Frontal cortex (tissue), 3 donors: ENCODE measurements at regions not wholly inside any gene's neighbourhood (a gene's known extent, or its start where the extent isn't known, plus 50 kb on each side); places are given as distances from the start of the nearest gene placed in this dataset.
"Not testable (repeated sequence)": the region's sequence is repeated elsewhere in the genome, so short reads cannot be mapped to it uniquely, and the experiment has no call there.

ENCODE experiments used
- DNase-seq, 2 donors: peaks; one replicate each; pipeline ENCODE4 v3.0.0; 2012; ENCODE audit warnings: low spot score in 2 of 2
- FAIRE-seq: peaks from 2 replicates; lab custom pipeline; 2012; peaks lifted over from hg19 to GRCh38; lab: Jason Lieb, UNC
- donor health status: control.
- donor health status: control.
- donor health status: control.

DNA sequence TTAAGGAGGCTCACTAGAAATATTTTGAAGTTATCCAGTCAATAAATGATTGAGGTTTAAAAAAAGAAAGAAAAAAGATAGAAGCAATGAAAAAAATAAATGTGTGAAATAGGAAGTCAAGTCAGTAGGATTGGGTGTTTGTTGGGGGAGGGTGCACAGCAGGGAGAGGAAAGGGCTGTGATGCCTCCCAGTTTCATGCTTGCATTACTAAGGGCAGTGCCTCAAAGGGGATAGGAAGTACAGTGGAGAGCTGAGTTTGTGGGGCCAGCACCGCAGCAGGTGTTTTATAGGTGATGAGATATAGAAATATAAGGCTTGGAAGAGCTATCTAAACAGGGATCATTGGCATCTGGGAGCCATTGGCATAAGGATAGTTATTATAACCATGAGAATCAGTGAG, 919.2 kb downstream of the STIM2 start:
- FAIRE-seq (no peak), DNase-seq (no peak)

DNA sequence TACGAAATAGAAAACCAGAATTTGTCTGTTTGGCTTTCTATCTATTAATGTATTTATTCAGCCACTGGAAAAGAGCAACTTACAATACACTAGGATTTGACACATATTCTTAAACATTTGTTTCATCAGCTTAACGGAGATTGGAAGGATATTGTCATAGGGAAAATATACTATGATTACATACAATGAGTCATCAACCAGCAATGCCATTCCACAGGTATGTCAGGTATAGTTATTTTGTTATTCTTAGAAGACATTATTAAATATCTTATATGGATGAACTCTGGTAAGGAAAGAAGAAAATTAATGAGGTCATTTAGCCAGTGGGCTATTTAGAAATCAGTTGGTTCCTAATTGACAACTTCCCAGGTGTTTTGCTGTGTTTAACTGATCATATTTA, 926.6 kb downstream of the STIM2 start:
- FAIRE-seq, result no peak
- DNase-seq, result no peak

DNA sequence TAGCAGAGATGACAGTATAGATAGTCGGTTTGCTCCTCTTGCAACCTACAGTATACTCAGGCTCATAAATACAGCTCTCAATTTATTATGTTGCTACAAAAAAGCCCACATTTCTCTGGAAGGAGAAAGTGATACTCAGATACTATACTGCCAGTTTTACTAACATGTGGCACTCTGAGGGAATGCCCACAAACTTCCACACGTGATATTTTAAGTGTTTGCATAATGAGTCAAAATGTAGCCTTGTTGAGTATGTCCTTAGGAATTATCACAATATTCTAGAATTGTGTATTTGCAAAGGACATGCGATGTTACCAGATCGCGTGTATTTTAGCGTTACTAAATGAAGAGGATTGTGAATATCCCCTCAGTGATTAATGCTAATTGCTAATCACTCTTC, 929.1 kb downstream of the STIM2 start:
- FAIRE-seq, result no peak

DNA sequence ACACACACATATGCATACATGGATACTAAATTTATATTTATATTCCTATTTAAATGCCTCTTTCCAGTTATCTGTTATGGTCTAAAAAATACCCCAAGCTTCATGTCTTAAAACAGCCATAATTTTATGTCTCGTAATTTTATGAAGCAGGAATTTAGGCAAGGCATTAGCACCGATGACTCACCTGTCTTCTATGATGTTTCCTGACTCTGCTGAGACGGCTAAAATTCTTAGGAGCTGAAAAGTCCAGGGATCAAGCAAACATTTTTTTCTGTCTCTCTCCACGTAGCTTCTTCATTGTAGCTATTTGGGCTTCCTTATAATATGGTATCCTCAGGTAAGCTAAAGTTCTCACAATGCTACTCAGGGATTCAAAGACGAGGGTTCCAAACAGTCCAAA, 930.3 kb downstream of the STIM2 start:
- FAIRE-seq, result no peak
- DNase-seq, result no peak

More for the DNA sequence above, 929.1 kb downstream of the STIM2 start:
- DNase-seq, result no peak

DNA sequence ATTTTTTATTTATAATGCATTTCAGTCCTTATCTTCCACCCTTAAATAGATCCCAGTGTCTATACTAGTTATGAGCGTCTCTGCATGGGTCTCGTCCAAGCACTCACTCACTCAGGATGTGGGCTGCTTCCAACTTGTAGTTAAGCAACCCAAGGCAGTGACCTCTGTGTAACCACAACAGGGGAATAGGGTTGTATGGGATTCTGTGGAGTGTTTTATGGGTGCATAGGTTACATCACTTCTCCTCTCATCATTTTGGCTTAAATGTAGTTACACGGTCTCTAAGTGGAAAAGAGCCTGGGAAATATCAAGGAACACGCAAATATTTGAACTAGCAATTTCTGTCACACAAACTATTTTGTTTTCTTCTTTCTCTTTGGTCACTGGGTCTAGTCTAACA, 931.0 kb downstream of the STIM2 start:
- FAIRE-seq, result no peak
- DNase-seq, result no peak

DNA sequence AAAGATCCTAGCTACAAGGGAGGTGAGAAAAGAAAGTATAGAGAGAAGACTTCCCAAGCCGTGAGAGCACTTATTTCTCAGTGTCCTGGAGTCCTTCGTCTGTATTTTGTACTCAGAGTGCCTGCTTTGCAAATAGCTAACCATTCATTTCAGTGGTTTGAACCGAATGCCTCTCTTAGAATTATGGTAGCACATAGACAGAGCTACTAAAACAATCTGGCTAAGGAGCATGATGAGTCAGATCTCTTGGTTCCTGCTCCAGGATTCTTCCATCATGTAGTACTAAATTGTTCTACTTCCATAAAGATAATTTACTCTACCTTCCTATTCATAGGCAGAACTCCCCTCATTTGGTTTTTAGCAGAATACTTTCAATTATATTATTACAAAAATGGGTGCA, 946.6 kb downstream of the STIM2 start:
- DNase-seq (no peak), FAIRE-seq (no peak)

DNA sequence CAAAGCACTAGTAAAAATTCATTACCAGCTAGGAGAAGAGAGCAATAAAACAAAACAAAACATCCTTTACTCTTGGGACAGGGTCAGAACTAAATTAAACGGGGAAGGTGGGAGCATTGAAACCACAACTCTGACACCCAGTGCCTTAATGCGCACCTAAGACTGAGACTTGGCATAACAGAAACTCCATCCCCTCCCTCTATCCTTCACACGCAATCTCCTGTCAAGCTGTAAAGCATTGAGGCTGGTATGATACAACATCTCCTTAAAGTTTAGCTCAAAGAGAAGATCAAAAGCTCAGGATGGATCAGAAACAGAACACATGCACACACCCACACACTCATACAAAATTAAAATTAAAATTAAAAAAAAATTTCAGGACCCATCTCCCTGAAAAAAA, 951.3 kb downstream of the STIM2 start:
- FAIRE-seq (no peak), DNase-seq (no peak)

DNA sequence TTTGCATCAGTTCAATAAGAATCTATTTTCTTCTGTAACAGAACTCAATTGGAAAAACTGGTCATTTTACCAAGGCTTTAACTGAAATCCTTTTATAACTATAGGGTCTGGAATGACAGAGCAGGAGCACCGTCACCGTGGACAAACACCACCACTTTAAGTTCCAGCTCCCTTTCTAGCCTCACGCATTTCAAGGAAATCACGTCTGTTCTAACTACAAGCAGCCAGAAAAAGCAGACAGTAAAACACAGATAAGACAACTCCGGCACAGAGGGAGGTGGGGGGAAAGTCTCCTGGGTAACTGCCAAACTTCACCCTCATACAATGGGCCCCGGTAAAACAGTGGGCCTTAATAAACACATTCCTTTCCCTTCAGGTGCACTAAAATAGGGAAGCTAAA, 952.6 kb downstream of the STIM2 start:
- FAIRE-seq, DNase-seq: not testable (repeated sequence)

DNA sequence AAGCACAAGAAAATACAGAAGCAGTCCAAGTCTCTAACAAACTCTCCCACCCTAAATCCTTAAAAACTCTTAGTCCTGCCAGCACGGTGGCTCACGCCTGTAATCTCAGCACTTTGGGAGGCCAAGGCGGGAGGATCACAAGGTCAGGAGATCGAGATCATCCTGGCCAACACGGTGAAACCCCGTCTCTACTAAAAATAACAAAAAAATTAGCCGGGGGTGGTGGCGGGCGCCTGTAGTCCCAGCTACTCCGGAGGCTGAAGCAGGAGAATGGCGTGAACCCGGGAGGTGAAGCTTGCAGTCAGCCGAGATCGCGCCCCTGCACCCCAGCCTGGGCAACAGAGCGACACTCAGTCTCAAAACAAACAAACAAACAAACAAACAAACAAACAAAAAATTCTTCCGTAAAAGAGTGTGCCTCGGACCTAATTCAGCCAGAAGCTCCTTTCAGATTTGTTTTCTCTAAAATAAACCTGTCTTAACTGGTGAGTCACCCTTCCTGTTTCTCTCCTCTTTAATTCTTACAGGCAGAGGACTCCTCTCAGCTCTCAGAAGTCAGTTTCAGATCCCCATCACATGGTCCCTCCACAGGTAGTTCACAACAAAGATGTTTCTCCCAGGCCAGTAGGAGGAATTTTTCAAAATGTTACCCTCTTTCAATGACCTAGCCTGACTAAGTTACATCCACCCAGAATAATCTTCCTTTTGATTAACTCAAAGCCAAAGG, 953.2 kb downstream of the STIM2 start:
- FAIRE-seq, DNase-seq: not testable (repeated sequence)

DNA sequence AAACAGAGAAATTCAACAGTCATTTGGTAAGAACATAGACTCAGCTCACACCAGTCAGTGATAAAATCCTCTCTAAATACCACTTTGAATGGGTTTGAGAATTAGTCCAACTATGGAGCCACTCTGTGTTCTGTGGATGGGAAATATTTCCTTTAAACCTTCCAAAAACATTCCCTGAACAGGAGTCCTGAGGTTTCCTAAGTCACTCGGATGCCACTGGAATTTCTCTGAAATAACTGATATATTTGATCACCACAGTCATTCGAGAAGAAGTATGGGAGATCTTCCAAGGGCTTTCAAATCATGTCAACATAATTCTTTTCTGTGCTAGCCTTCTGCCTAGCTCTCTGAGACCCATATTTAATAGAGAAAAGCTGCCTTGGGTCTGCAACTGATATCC, 958.6 kb downstream of the STIM2 start:
- no peak for FAIRE-seq
- no peak for DNase-seq

DNA sequence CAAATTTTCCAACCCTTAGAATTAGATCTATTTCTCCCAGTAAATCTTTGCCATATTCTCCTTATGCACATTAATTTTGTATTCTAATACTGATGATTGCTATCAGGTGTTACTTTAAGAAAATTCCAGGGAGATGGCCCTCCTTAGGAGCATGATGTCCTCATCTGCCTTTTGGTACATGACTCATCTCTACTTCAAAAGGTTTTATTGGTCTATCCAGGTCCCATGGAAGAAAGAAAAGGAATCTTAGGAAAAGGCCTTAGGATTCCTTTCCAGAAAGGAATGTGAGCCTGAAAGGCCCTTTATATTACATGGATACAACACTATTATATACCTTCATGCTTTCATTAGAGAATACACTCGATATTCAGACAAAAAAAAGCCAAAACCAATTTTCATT, 968.2 kb downstream of the STIM2 start:
- DNase-seq (no peak), FAIRE-seq (no peak)

DNA sequence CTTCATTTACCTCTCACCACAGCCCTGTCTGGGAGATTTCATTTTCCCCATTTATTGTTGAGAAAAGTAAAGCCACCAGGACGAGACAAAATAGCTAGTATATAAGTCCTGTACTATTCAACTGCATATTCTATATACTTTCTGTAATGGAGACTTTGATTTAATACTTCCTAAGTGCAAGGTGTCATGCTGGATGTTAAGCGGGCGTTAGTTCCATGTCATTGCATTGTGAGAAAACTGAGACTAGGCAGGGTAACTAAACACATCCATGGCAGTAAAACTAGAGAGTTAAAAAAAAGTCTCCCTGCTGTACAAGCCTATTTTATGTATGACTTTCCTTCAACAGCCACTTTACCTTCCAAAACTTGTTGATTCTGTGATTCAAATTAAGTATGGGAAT, 969.6 kb downstream of the STIM2 start:
- no peak for DNase-seq
- no peak for FAIRE-seq

DNA sequence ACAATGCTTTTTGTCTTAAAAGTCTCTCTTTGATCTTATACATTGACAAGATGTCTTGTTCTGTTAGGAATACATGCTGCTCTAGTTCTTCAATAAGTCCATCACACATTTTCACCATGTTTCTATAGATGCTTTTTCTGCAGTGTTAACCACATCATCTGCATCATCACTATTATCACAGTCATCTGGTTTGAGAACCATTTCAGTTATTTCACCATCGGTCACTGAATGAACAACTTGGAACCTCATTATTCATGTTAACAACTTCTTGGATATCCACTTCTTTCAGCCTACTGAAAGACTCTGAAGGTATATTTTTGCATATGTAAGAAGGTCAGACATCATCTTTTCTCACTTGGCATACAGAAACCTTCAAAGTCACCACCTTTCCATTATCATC, 975.2 kb downstream of the STIM2 start:
- no peak for FAIRE-seq

DNA sequence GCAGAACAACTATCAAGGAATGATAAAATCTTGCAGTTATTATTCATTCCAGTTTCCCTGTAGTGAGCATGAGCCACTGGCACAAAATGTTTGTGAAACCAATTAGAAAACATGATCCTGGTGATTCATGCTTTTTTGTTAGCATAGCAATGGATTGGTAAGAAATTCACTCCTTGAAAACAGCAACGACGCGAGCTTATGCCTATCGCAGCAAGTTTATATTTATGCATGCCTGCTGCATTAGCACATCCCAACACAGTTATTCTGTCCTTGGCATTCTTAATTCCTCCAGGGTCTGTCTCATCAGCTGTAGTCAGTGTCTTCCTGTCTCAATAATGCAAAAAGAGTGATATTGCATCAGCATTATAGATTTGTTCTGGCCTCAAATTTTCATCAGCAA, 975.9 kb downstream of the STIM2 start:
- no peak for FAIRE-seq
- no peak for DNase-seq

More for the DNA sequence above, 975.2 kb downstream of the STIM2 start:
- DNase-seq, result no peak

DNA sequence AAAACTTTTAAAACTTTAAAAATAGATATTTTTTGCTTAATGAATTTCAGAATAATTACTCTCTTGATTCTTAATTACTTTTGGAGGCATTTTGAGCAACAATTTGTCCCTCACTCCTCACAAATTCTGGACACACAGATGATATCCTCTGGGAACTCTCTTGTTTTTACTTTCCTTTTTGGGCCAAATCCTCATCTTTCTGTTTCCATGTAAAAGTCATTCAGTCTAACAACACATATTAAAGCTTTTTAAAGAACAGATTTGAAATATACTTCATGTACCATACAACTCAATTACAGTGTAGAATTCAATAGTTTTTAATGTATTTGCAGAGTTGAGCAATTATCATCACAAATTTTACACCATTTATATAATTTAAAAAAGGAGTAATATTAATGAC, 983.1 kb downstream of the STIM2 start:
- FAIRE-seq (no peak), DNase-seq (no peak)

DNA sequence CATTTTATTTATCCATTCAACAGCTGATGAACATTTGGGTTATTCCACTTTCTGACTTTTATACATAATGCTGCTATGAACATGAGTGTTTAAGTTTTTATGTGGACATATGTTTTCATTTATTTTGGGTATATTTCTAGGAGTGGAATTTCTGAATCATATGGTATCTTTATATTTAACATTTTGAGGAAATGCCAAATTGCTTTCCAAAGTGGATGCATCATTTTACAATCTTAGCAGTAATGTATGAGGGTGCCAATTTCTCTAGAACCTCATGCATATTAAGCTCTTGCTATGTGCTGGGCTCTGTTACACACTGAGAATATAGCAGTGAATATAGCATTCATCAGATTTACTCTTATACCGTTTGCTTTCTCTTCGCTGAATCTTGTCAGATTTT, 983.7 kb downstream of the STIM2 start:
- no peak for DNase-seq
- FAIRE-seq, result no peak

DNA sequence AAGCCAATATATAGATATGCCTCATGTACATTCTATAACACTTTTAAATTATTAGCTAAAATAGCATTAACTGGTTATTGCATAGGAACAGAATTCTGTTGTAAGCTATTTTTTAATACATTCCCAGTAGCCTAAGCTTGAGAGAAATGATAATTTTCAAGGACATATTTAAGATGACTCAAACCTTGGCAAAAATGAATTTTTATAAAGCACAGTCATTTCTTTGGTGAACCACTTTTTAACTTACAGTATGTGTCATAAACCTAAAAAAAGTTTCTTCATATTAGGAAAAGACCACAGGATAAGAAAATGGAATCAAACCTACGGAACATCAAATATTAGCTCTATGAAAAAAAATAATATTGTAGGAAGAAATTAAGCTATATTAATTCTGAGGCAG, 986.3 kb downstream of the STIM2 start:
- FAIRE-seq (no peak), DNase-seq (no peak)

DNA sequence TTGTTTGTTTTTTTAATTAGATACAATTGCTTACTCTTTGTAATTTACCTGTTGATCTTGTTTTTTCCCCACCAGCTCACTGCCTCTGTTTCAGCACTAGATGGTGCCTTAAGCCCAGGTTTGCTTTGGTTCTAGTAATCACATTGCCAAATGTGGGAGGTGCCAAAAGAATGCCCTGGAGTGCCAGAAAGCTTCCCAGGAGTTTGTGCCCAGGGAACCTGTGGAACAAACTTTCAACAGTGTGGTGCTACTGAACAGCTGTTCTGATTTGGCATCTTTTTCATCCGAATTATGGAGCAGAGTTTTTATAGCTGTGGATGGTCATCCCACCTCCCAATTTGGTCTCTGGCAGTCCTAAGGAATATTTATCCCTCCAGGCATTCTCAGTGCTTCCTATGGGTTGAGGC, 1000.7 kb downstream of the STIM2 start:
- DNase-seq, result no peak
- FAIRE-seq, result no peak

DNA sequence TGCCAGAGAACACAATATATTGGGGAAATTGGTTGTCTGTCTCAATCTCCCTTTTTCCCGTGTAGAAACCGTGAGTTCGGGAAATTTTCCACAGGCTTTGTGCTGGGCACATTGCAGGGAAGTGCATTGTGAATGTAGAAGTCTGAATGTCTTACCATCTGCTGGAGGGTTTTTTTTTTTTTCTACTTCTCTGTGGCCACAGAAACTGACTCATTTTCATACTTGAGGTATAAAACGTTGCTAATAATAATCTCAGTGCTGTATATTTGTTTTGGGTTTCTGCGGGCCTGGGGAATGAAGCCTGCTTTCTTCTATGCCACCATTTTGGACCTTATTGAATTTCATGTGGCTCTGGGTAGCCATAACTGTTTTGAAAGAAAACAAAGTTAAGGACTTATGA, 1001.2 kb downstream of the STIM2 start:
- FAIRE-seq (no peak), DNase-seq (no peak)

DNA sequence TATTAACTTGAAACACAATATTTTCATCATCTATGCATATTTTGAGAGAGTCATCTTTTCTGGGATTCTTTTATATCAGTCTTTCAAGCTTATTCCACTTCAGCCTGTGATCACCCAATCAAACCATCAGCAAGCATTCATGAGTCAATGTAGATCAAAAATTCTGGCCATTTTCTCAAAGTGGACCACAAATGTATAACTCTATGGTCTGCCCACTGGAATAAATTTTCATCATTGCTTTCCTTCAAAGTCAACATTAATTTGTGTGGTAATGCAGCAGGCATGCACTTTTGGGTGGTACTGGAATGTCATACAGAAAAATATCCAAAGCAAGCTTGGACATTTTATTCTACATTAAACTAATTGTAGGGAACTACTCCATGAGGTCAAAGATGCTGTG, 1013.0 kb downstream of the STIM2 start:
- DNase-seq, result no peak
- FAIRE-seq, result no peak

DNA sequence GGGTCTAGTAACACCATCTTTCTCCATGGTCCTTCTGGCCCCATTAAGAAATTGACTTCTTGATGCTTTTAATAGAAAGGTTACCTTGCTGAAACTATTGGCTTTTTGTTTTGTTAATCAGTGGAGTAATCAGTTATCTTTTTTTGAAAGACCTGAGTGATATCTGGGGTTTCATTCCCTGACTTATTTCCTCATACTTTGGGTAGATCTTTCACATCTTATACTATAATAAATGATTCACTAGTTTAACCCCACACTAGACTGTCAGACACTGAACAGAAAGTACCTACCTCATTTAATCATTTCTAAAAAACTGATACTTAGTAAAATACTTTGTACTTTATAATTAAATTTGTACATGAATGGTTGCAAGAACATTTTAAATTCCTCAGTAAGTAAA, 1021.1 kb downstream of the STIM2 start:
- no peak for FAIRE-seq
- no peak for DNase-seq

DNA sequence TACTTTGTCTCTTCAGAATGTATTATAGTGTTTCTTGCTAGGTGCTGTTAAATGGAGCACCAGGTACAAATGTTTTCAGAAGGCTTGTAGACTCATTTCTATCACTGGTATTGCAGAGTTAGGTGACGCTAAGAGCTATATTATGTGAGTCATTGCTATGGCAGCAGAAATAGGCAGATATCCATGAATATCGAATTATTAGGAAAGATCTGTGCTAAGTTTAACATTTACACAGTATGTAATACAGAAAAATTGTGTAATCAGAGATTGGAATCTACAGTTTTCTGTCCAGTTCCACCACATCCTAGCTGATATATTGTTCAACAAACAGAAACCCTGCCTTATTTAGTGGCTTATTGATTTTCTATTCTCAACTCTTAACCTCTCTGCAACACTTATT, 1025.5 kb downstream of the STIM2 start:
- DNase-seq (no peak), FAIRE-seq (no peak)
